GM12891 (cell line): ENCODE measurements at regions not wholly inside any gene's neighbourhood (a gene's known extent, or its start where the extent isn't known, plus 50 kb on each side); places are given as distances from the start of the nearest gene placed in this dataset.

Source experiments
- POLR2A ChIP-seq: IDR thresholded peaks from 2 replicates; pipeline ENCODE4 v1.6.1; 2011; ENCODE audit warnings: low read depth, low read length, control low read depth
- POLR2AphosphoS5 ChIP-seq: IDR thresholded peaks from 2 replicates; pipeline ENCODE4 v1.6.1; 2011; ENCODE audit warnings: low read depth, low read length, control low read depth
- TAF1 ChIP-seq: IDR thresholded peaks from 2 replicates; pipeline ENCODE4 v1.6.1; 2011; ENCODE audit warnings: low read depth, low read length, control low read depth

- no peak for TF ChIP-seq POLR2AphosphoS5
- no peak for TF ChIP-seq POLR2A
- TF ChIP-seq TAF1: no peak
Observed at GRCh38 chr4:32929796-32930699, 2209.9 kb downstream of the PCDH7 start.
